Astrocyte (in vitro differentiated cells and primary cell): ENCODE measurements at regions not wholly inside any gene's neighbourhood (a gene's known extent, or its start where the extent isn't known, plus 50 kb on each side); places are given as distances from the start of the nearest gene placed in this dataset.

Experiments used
- CTCF ChIP-seq: IDR thresholded peaks from 2 replicates; pipeline ENCODE4 v1.5.1; 2011; ENCODE audit warnings: low read depth, mild to moderate bottlenecking, inconsistent platforms, low read length, moderate library complexity; ENCODE audit not compliant: insufficient read depth
- EZH2 ChIP-seq: IDR thresholded peaks from 2 replicates; pipeline ENCODE4 v1.6.1; 2012; ENCODE audit warnings: mild to moderate bottlenecking, low read length, inconsistent platforms; ENCODE audit not compliant: insufficient read depth

- TF ChIP-seq CTCF (no peak), EZH2 (no peak)
These were observed 173.4 kb upstream of the RUNX1 start for GRCh38 chr21:35222541-35222941.
